ENCODE measurements at regions not wholly inside any gene's neighbourhood (a gene's known extent, or its start where the extent isn't known, plus 50 kb on each side); places are given as distances from the start of the nearest gene placed in this dataset.

GRCh38 chr9:134275375-134275774 is 50.9 kb upstream of the RXRA start:
- no peak for DNase-seq (ENCODE audit: low spot score in 2 of 2)
- TF ChIP-seq POLR2A (IDR thresholded peaks at IDR 0.05) = no peak
- no peak for TF ChIP-seq CTCF (IDR thresholded peaks at IDR 0.05)
- H3K4me3 ChIP-seq (ENCODE audit: low read depth, poor library complexity, severe bottlenecking) = no peak overlapping the region
- intact Hi-C loops (cut with DNase I; ENCODE audit: low total_unique reads) = no loop called here
- 71 to 75% methylated on average over 9 of the region's 9 CpGs for WGBS, 2 donors

GRCh38 chr9:134276453-134277245 is 49.6 kb upstream of the RXRA start:
- WGBS, 2 donors = 59 to 66% methylated on average over 13 of the region's 13 CpGs
- DNase-seq (ENCODE audit: low spot score in 2 of 2) = no peak
- intact Hi-C loops (cut with DNase I; ENCODE audit: low total_unique reads) = no loop called here
- TF ChIP-seq POLR2A (IDR thresholded peaks at IDR 0.05) = no peak
- TF ChIP-seq CTCF (IDR thresholded peaks at IDR 0.05) = no peak
- no peak overlapping the region for H3K4me3 ChIP-seq (ENCODE audit: low read depth, poor library complexity, severe bottlenecking)
